ENCODE measurements at regions not wholly inside any gene's neighbourhood (a gene's known extent, or its start where the extent isn't known, plus 50 kb on each side); places are given as distances from the start of the nearest gene placed in this dataset.

- no peaks in the 10 kb centered on the region for H3K4me1 ChIP-seq
- DNase-seq (no peak), ATAC-seq (no peak)
- H3K9me3 ChIP-seq: no peaks in the 10 kb centered on the region
- no peak overlapping the region for H3K27ac ChIP-seq
- TF ChIP-seq CTCF (IDR thresholded peaks at IDR 0.05) (no peak), POLR2A (IDR thresholded peaks at IDR 0.05) (no peak)
- H3K4me3 ChIP-seq: no peak overlapping the region
- 35 to 47% (median 42%) methylated on average over 2 of the region's 2 CpGs for WGBS, 4 donors
- intact Hi-C loops (cut with DNase I): no loop called here
- H3K36me3 ChIP-seq: no peaks in the 10 kb centered on the region
- no peaks in the 10 kb centered on the region for H3K27me3 ChIP-seq
These were observed 1327.5 kb upstream of the FLRT2 start for GRCh38 chr14:84202486-84202885.

GRCh38 chr14:84203896-84204295 lies 1326.0 kb upstream of the FLRT2 start:
- H3K36me3 ChIP-seq: no peaks in the 10 kb centered on the region
- H3K4me1 ChIP-seq: no peaks in the 10 kb centered on the region
- intact Hi-C loops (cut with DNase I): no loop called here
- no peak overlapping the region for H3K4me3 ChIP-seq
- H3K27me3 ChIP-seq: no peaks in the 10 kb centered on the region
- no peak overlapping the region for H3K27ac ChIP-seq
- no peak for ATAC-seq
- DNase-seq: no peak
- no peak for TF ChIP-seq POLR2A (IDR thresholded peaks at IDR 0.05)
- no peak for TF ChIP-seq CTCF (IDR thresholded peaks at IDR 0.05)
- no peaks in the 10 kb centered on the region for H3K9me3 ChIP-seq

- ATAC-seq (no peak), DNase-seq (no peak)
- Histone ChIP-seq H3K36me3 (no peaks in the 10 kb centered on the region), H3K27ac (no peak overlapping the region), H3K9me3 (no peaks in the 10 kb centered on the region), H3K4me1 (no peaks in the 10 kb centered on the region), H3K27me3 (no peaks in the 10 kb centered on the region), H3K4me3 (no peak overlapping the region)
- TF ChIP-seq POLR2A (IDR thresholded peaks at IDR 0.05): no peak
- no peak for TF ChIP-seq CTCF (IDR thresholded peaks at IDR 0.05)
- intact Hi-C loops (cut with DNase I): no loop called here
- whole genome bisulfite sequencing, 4 donors: 89 to 90% (median 89%) methylated on average over 7 of the region's 7 CpGs
These were observed 1321.5 kb upstream of the FLRT2 start for GRCh38 chr14:84208451-84208850.

GRCh38 chr14:84209031-84209430 lies 1320.9 kb upstream of the FLRT2 start:
- Histone ChIP-seq H3K9me3 (no peaks in the 10 kb centered on the region), H3K36me3 (no peaks in the 10 kb centered on the region), H3K27ac (no peak overlapping the region), H3K4me3 (no peak overlapping the region), H3K27me3 (no peaks in the 10 kb centered on the region), H3K4me1 (no peaks in the 10 kb centered on the region)
- DNase-seq: no peak
- TF ChIP-seq POLR2A (IDR thresholded peaks at IDR 0.05) (no peak), CTCF (IDR thresholded peaks at IDR 0.05) (no peak)
- WGBS, 4 donors: 79 to 82% (median 80%) methylated on average over 1 of the region's 1 CpG
- no peak for ATAC-seq
- intact Hi-C loops (cut with DNase I): no loop called here
